Mammary epithelial cell (primary cell): ENCODE measurements at regions not wholly inside any gene's neighbourhood (a gene's known extent, or its start where the extent isn't known, plus 50 kb on each side); places are given as distances from the start of the nearest gene placed in this dataset.

Experiments used
- CTCF ChIP-seq, 2 donors: IDR thresholded peaks in 1 of 2; conservative IDR thresholded peaks in 1 of 2; 2 replicates each; pipeline ENCODE4 v1.5.1; 2011 to 2012; ENCODE audit warnings: inconsistent platforms in 2 of 2, low read length in 2 of 2, mild to moderate bottlenecking in 2 of 2, control low read depth in 1 of 2, low read depth in 1 of 2; ENCODE audit not compliant: insufficient read depth in 1 of 2; ENCODE audit errors: extremely low read depth in 1 of 2
- EZH2 ChIP-seq: IDR thresholded peaks from 2 replicates; pipeline ENCODE4 v1.6.1; 2012; ENCODE audit warnings: low read length, inconsistent platforms, borderline replicate concordance

DNA sequence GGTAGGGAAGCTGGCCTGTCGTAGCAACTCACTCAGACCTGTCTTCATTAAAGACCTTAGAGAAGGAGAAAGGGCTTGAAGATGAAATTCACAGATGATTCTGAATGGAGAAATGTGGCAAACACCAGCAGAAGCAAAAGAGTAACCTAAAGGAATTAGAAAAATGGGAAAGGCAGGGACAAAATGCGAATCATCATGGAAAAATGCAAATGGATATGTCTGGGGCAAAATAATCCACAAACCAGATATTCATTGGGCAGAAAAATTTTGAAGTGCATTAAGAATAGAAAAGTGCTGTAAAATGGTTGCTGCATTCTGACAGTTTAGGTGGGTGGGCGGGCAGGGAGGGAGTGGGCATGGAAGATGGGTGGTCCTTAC is 156.9 kb upstream of the RASGRP1 start:
- TF ChIP-seq EZH2, result no peak
- no peak for TF ChIP-seq CTCF (conservative IDR thresholded peaks at IDR 0.05 in 1 of 2, IDR thresholded peaks at IDR 0.05 in 1 of 2; ENCODE audit: extremely low read depth in 1 of 2, insufficient read depth in 1 of 2, low read depth in 1 of 2, low read length in 2 of 2)
